K562 (cell line): ENCODE measurements at regions not wholly inside any gene's neighbourhood (a gene's known extent, or its start where the extent isn't known, plus 50 kb on each side); places are given as distances from the start of the nearest gene placed in this dataset.

ENCODE experiments used
- ATAC-seq: fragments of 200-7000 bp; cut with Tn5 transposase; 3 replicates; pipeline ENCODE4 v1.9.1; 2020; ENCODE audit warnings: moderate library complexity
- BruUV-seq: library from RNA; stranded (reverse); fragments of 400-500 nt; replicated peaks from 2 replicates; lab custom pipeline; 2021; lab: Mats Ljungman, UMichigan
- CTCF ChIA-PET: fragments of 300-600 bp; formaldehyde crosslinking; extraction: SDS; loops from one replicate; lab custom pipeline; 2021; ENCODE audit warnings: low intra/inter-chr PET ratio; lab: Yijun Ruan, JAX
- POLR2A ChIA-PET: fragments of 300-600, 350-650 bp; sonication (Branson Sonifier 250); formaldehyde crosslinking; extraction: SDS; loops from one replicate; lab custom pipeline; 2021; ENCODE audit warnings: antibody characterized with exemption, inconsistent platforms; lab: Yijun Ruan, JAX
- DNase-seq, 4 experiments: peaks; one replicate each; pipeline versions ENCODE4 v3.0.0 to v3.0.0-alpha.2; 2011 to 2018; ENCODE audit warnings: low spot score in 3 of 4, mixed read lengths in 3 of 4; ENCODE audit errors: extremely low read depth in 1 of 4
- FAIRE-seq: peaks from 2 replicates; lab custom pipeline; 2011; peaks lifted over from hg19 to GRCh38; lab: Jason Lieb, UNC
- H2AFZ ChIP-seq: 2 replicates; pipeline ENCODE4 v1.6.0; 2011; ENCODE audit warnings: low read depth, low read length, control low read depth, inconsistent platforms
- H3K27ac ChIP-seq: fragments of 200-600 bp; 3 replicates; pipeline ENCODE4 v1.8.0; 2011; ENCODE audit warnings: low read depth, mild to moderate bottlenecking, control low read depth, inconsistent platforms, low read length, moderate library complexity, mixed read lengths; ENCODE audit errors: extremely low read depth
- H3K27me3 ChIP-seq, 2 experiments: fragments of 300-600 bp in 1 of 2; 2 replicates in 1 of 2; 3 replicates in 1 of 2; pipeline versions ENCODE4 v1.6.0 to v1.8.0; 2011; ENCODE audit warnings: inconsistent platforms in 2 of 2, low read length in 2 of 2, mild to moderate bottlenecking in 1 of 2, mixed read lengths in 1 of 2, moderate library complexity in 1 of 2; ENCODE audit not compliant: control insufficient read depth in 2 of 2, insufficient read depth in 2 of 2
- H3K36me3 ChIP-seq: fragments of 300-600 bp; 3 replicates; pipeline ENCODE4 v1.8.0; 2011; ENCODE audit warnings: mild to moderate bottlenecking, low read length, inconsistent platforms; ENCODE audit not compliant: control insufficient read depth, insufficient read depth
- H3K4me1 ChIP-seq, 2 experiments: fragments of 200-600 bp in 1 of 2; replicated peaks in 1 of 2; 2 replicates in 1 of 2; 3 replicates in 1 of 2; pipeline versions ENCODE4 v1.5.1 to v1.8.0; 2011; ENCODE audit warnings: inconsistent platforms in 2 of 2, low read length in 2 of 2, mild to moderate bottlenecking in 1 of 2, mixed read lengths in 1 of 2, moderate library complexity in 1 of 2; ENCODE audit not compliant: control insufficient read depth in 2 of 2, insufficient read depth in 2 of 2
- H3K4me2 ChIP-seq: 2 replicates; pipeline ENCODE4 v1.6.1; 2011; ENCODE audit warnings: low read length, control low read depth, inconsistent platforms, mixed read lengths; ENCODE audit not compliant: insufficient read depth
- H3K4me3 ChIP-seq: fragments of 200-600 bp; sonication (generic), shearing (Covaris generic); 2 replicates; pipeline ENCODE4 v1.5.1; 2016; ENCODE audit warnings: control low read depth, inconsistent platforms
- H3K79me2 ChIP-seq: fragments of 200-600 bp; 3 replicates; pipeline ENCODE4 v1.8.0; 2011; ENCODE audit warnings: low read length, inconsistent platforms; ENCODE audit not compliant: control insufficient read depth, insufficient read depth
- H3K9ac ChIP-seq, 2 experiments: 2 replicates each; pipeline versions ENCODE4 v1.6.0 to v1.6.1; 2011; ENCODE audit warnings: low read depth in 2 of 2, low read length in 2 of 2, control low read depth in 1 of 2, inconsistent platforms in 1 of 2, mild to moderate bottlenecking in 1 of 2, mixed read lengths in 1 of 2; ENCODE audit not compliant: insufficient read depth in 1 of 2
- H3K9me1 ChIP-seq: one replicate; pipeline ENCODE4 v1.6.0; 2011; ENCODE audit warnings: inconsistent platforms, mild to moderate bottlenecking, low read length, moderate library complexity; ENCODE audit not compliant: control insufficient read depth, insufficient read depth
- H3K9me3 ChIP-seq: replicated peaks from 2 replicates; pipeline ENCODE4 v1.5.1; 2011; ENCODE audit warnings: low read depth, low read length, inconsistent platforms; ENCODE audit not compliant: control insufficient read depth, insufficient read depth
- H4K20me1 ChIP-seq: replicated peaks from 2 replicates; pipeline ENCODE4 v1.6.1; 2011; ENCODE audit warnings: low read length, inconsistent platforms, mixed read lengths; ENCODE audit not compliant: control insufficient read depth, insufficient read depth
- ELF2 ChIP-seq: fragments of 250-450 bp; sonication (Bioruptor Pico); IDR thresholded peaks from 2 replicates; pipeline ENCODE4 v1.5.0; 2021; ENCODE audit warnings: mild to moderate bottlenecking
- GATAD2B ChIP-seq: fragments of 450-650 bp; IDR thresholded peaks from 2 replicates; pipeline ENCODE4 v1.6.1; 2017; ENCODE audit warnings: mild to moderate bottlenecking, borderline replicate concordance
- MIER1 ChIP-seq: fragments of 450-650 bp; IDR thresholded peaks from 2 replicates; pipeline ENCODE4 v1.6.1; 2016; ENCODE audit warnings: antibody characterized with exemption, mild to moderate bottlenecking, low read depth
- NFRKB ChIP-seq: fragments of 450-650 bp; IDR thresholded peaks from 2 replicates; pipeline ENCODE4 v1.6.1; 2016; ENCODE audit warnings: low read depth
- NUFIP1 ChIP-seq: fragments of 450-650 bp; IDR thresholded peaks from 2 replicates; pipeline ENCODE4 v1.6.1; 2018; ENCODE audit not compliant: partially characterized antibody
- RBM22 ChIP-seq: fragments of 200-400 bp; formaldehyde crosslinking; IDR thresholded peaks from 2 replicates; pipeline ENCODE4 v1.6.1; 2018; ENCODE audit warnings: low read length, low read depth; ENCODE audit not compliant: poor library complexity, severe bottlenecking
- SRSF1 ChIP-seq: fragments of 200-400 bp; formaldehyde crosslinking; IDR thresholded peaks from 2 replicates; pipeline ENCODE4 v1.6.1; 2017; ENCODE audit warnings: mild to moderate bottlenecking, low read depth, low read length, moderate library complexity
- STAG1 ChIP-seq: sonication (generic); formaldehyde crosslinking; IDR thresholded peaks from 2 replicates; pipeline ENCODE4 v1.5.0; 2020; ENCODE audit warnings: missing genetic modification reagents, borderline replicate concordance
- ZNF561 ChIP-seq: fragments of 450-650 bp; formaldehyde crosslinking; conservative IDR thresholded peaks from 2 replicates; pipeline ENCODE4 v1.4.0; 2020; ENCODE audit warnings: mild to moderate bottlenecking, moderate library complexity
- WGBS: fragments of 100-300 bp; shearing (Covaris generic); methylation state at CpG from one replicate; pipeline ENCODE4 v1.1.6; 2016; ENCODE audit warnings: low coverage, mixed read lengths; ENCODE audit not compliant: insufficient coverage; ENCODE audit errors: missing lambda C conversion rate; 5-methylcytosine and 5-hydroxymethylcytosine counted together
- in situ Hi-C: fragments of 300-500 bp; cut with MboI; formaldehyde crosslinking; loops from 4 replicates; pipeline ENCODE4 v1.15.0; 2018; ENCODE audit warnings: inconsistent platforms, mixed read lengths
- intact Hi-C: fragments of 100-400 bp; cut with micrococcal nuclease; formaldehyde crosslinking; loops from 2 replicates; pipeline ENCODE4 v1.14.2; 2022
- TF ChIP-seq, protein P1 (sequence below): sonication (generic); formaldehyde crosslinking; IDR thresholded peaks from 2 replicates; pipeline ENCODE4 v1.8.1; 2023; ENCODE audit warnings: mild to moderate bottlenecking, missing genetic modification reagents

GRCh38 chr16:54720259-54720658, 210.4 kb upstream of the IRX5 start:
- in situ Hi-C loops (no loop called here), intact Hi-C loops (no loop called here)
- Histone ChIP-seq H3K36me3 (no peaks in the 10 kb centered on the region), H4K20me1 (no peaks in the 10 kb centered on the region), H3K27me3 (no peaks in the 10 kb centered on the region), H3K9me1 (no peaks in the 10 kb centered on the region), H3K27ac (no peak overlapping the region), H3K9ac (no peak overlapping the region), H2AFZ (no peak overlapping the region), H3K4me3 (no peak overlapping the region), H3K79me2 (no peaks in the 10 kb centered on the region), H3K4me1 (no peaks in the 10 kb centered on the region), H3K4me2 (no peak overlapping the region), H3K9me3 (no peaks in the 10 kb centered on the region)
- ATAC-seq (no peak), FAIRE-seq (no peak), DNase-seq (no peak)
- CTCF ChIA-PET = no interaction called here
- POLR2A ChIA-PET = no interaction called here
- TF ChIP-seq ZNF561 (CRISPR knock-in tag) (no peak), RBM22 (no peak), NUFIP1 (no peak)
- TF ChIP-seq, protein P1, sequence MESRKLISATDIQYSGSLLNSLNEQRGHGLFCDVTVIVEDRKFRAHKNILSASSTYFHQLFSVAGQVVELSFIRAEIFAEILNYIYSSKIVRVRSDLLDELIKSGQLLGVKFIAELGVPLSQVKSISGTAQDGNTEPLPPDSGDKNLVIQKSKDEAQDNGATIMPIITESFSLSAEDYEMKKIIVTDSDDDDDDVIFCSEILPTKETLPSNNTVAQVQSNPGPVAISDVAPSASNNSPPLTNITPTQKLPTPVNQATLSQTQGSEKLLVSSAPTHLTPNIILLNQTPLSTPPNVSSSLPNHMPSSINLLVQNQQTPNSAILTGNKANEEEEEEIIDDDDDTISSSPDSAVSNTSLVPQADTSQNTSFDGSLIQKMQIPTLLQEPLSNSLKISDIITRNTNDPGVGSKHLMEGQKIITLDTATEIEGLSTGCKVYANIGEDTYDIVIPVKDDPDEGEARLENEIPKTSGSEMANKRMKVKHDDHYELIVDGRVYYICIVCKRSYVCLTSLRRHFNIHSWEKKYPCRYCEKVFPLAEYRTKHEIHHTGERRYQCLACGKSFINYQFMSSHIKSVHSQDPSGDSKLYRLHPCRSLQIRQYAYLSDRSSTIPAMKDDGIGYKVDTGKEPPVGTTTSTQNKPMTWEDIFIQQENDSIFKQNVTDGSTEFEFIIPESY (CRISPR knock-in tag) = no peak
- BruUV-seq = no TSS peak
- WGBS = 0% methylated on average over 1 of the region's 1 CpG

DNA sequence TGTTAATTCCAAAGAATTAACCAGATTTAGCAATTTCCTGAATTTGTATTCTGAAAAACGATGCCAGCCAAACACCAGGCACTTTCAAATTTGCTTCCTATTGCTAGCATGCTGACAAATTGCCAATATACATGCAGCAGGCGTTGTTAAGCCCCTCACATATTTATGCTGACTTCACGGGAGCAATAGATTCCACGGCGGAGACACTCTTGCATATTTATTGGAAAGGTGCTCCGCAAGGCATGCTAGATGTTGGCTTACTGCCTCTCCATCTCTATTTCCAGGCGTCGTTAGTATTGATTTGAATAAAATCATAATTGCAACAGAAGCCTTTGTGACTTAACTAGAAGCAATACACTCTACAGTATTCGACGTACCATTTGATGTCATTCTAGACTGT, 211.0 kb upstream of the IRX5 start:
- no peak overlapping the region for H2AFZ ChIP-seq
- DNase-seq (no peak), ATAC-seq (no peak), FAIRE-seq (no peak)
- in situ Hi-C loops = no loop called here
- no peak overlapping the region for H3K4me2 ChIP-seq
- no peaks in the 10 kb centered on the region for H4K20me1 ChIP-seq
- BruUV-seq = no TSS peak
- ChIA-PET POLR2A (no interaction called here), CTCF (no interaction called here)
- H3K4me1 ChIP-seq = no peaks in the 10 kb centered on the region
- H3K27me3 ChIP-seq = no peaks in the 10 kb centered on the region
- no peaks in the 10 kb centered on the region for H3K36me3 ChIP-seq
- no peak overlapping the region for H3K27ac ChIP-seq
- no peaks in the 10 kb centered on the region for H3K9me1 ChIP-seq
- WGBS = 1% methylated on average over 10 of the region's 10 CpGs
- no peaks in the 10 kb centered on the region for H3K79me2 ChIP-seq
- H3K9ac ChIP-seq = no peak overlapping the region
- intact Hi-C loops = no loop called here
- H3K9me3 ChIP-seq = no peaks in the 10 kb centered on the region
- no peak overlapping the region for H3K4me3 ChIP-seq
- TF ChIP-seq NFRKB (no peak), ELF2 (CRISPR knock-in tag) (no peak), GATAD2B (no peak), SRSF1 (no peak), STAG1 (no peak), MIER1 (no peak)
